Peyer's patch (tissue), 4 donors: ENCODE measurements at regions not wholly inside any gene's neighbourhood (a gene's known extent, or its start where the extent isn't known, plus 50 kb on each side); places are given as distances from the start of the nearest gene placed in this dataset.

Source experiments
- CTCF ChIP-seq, 6 experiments: fragments of 450-650 bp in 4 of 6; fragments of 200-600 bp in 2 of 6; sonication (generic) in 1 of 6; IDR thresholded peaks; one replicate each; pipeline ENCODE4 v1.5.1; 2017 to 2019; ENCODE audit warnings: antibody characterized with exemption in 6 of 6, mild to moderate bottlenecking in 3 of 6, moderate library complexity in 1 of 6
- POLR2A ChIP-seq, 2 donors: fragments of 450-650 bp; IDR thresholded peaks; one replicate each; pipeline ENCODE4 v1.5.1; 2017; ENCODE audit warnings: antibody characterized with exemption in 2 of 2, mild to moderate bottlenecking in 2 of 2, moderate library complexity in 2 of 2

GRCh38 chr18:26648509-26649192 is 100.3 kb upstream of the KCTD1 start:
- TF ChIP-seq POLR2A (IDR thresholded peaks at IDR 0.05) (no peak), CTCF (IDR thresholded peaks at IDR 0.05) (no peak)
